Mesenchymal stem cell (in vitro differentiated cells and primary cell): ENCODE measurements at regions not wholly inside any gene's neighbourhood (a gene's known extent, or its start where the extent isn't known, plus 50 kb on each side); places are given as distances from the start of the nearest gene placed in this dataset.

Experiments
- DNase-seq: peaks from one replicate; pipeline ENCODE4 v3.0.0-alpha.2; 2013
- H2AFZ ChIP-seq: one replicate; pipeline ENCODE4 v1.6.1; 2013; ENCODE audit warnings: low read depth, mild to moderate bottlenecking, control low read depth, inconsistent platforms, low read length, moderate library complexity
- H2AK5ac ChIP-seq: 2 replicates; pipeline ENCODE4 v1.6.1; 2013; ENCODE audit warnings: low read length, moderate library complexity, mild to moderate bottlenecking, inconsistent platforms; ENCODE audit not compliant: severe bottlenecking
- H2BK120ac ChIP-seq: one replicate; pipeline ENCODE4 v1.6.1; 2013; ENCODE audit warnings: low read depth, mild to moderate bottlenecking, inconsistent platforms, low read length, moderate library complexity
- H2BK12ac ChIP-seq, 2 experiments: one replicate each; pipeline ENCODE4 v1.6.1; 2013; ENCODE audit warnings: inconsistent platforms in 2 of 2, low read length in 2 of 2, mild to moderate bottlenecking in 2 of 2, moderate library complexity in 2 of 2, control low read depth in 1 of 2
- H2BK15ac ChIP-seq: one replicate; pipeline ENCODE4 v1.6.1; 2013; ENCODE audit warnings: mild to moderate bottlenecking, low read depth, inconsistent platforms; ENCODE audit not compliant: poor library complexity, severe bottlenecking
- H2BK5ac ChIP-seq: 2 replicates; pipeline ENCODE4 v1.6.1; 2013; ENCODE audit warnings: low read depth, mild to moderate bottlenecking, low read length, control low read depth, inconsistent platforms; ENCODE audit not compliant: poor library complexity, severe bottlenecking
- H3K14ac ChIP-seq, 2 experiments: one replicate each; pipeline ENCODE4 v1.6.1; 2013; ENCODE audit warnings: inconsistent platforms in 2 of 2, low read length in 2 of 2, control low read depth in 1 of 2, mild to moderate bottlenecking in 1 of 2, moderate library complexity in 1 of 2
- H3K18ac ChIP-seq, 2 experiments: one replicate each; pipeline ENCODE4 v1.6.1; 2013; ENCODE audit warnings: inconsistent platforms in 2 of 2, low read length in 2 of 2, control low read depth in 1 of 2, low read depth in 1 of 2, mild to moderate bottlenecking in 1 of 2
- H3K23ac ChIP-seq, 2 experiments: one replicate each; pipeline ENCODE4 v1.6.1; 2013; ENCODE audit warnings: inconsistent platforms in 2 of 2, low read length in 2 of 2, mild to moderate bottlenecking in 2 of 2, moderate library complexity in 2 of 2, control low read depth in 1 of 2
- H3K27ac ChIP-seq: 2 replicates; pipeline ENCODE4 v1.5.1; 2013; ENCODE audit warnings: mild to moderate bottlenecking, moderate library complexity, low read length, control low read depth, inconsistent platforms; ENCODE audit not compliant: poor library complexity, severe bottlenecking
- H3K27me3 ChIP-seq, 2 experiments: 2 replicates each; pipeline versions ENCODE4 v1.6.1 to v1.7.0; 2013; ENCODE audit warnings: low read length in 2 of 2, mild to moderate bottlenecking in 2 of 2, moderate library complexity in 2 of 2, control low read depth in 1 of 2, inconsistent platforms in 1 of 2; ENCODE audit not compliant: control insufficient read depth in 1 of 2, insufficient read depth in 1 of 2
- H3K36me3 ChIP-seq, 2 experiments: 2 replicates each; pipeline versions ENCODE4 v1.6.1 to v1.7.0; 2013; ENCODE audit warnings: low read length in 2 of 2, control low read depth in 1 of 2, inconsistent platforms in 1 of 2, low read depth in 1 of 2, mild to moderate bottlenecking in 1 of 2; ENCODE audit not compliant: insufficient read depth in 2 of 2, control insufficient read depth in 1 of 2
- H3K4ac ChIP-seq, 2 experiments: one replicate each; pipeline ENCODE4 v1.6.1; 2013; ENCODE audit warnings: inconsistent platforms in 2 of 2, low read length in 2 of 2, mild to moderate bottlenecking in 2 of 2, moderate library complexity in 2 of 2, control low read depth in 1 of 2, low read depth in 1 of 2
- H3K4me1 ChIP-seq: 2 replicates; pipeline ENCODE4 v1.6.1; 2013; ENCODE audit warnings: low read depth, low read length, control low read depth; ENCODE audit not compliant: control insufficient read depth, insufficient read depth
- H3K4me2 ChIP-seq: 2 replicates; pipeline ENCODE4 v1.6.1; 2013; ENCODE audit warnings: low read length, mild to moderate bottlenecking, inconsistent platforms; ENCODE audit not compliant: poor library complexity, severe bottlenecking
- H3K4me3 ChIP-seq, 2 experiments: 2 replicates each; pipeline versions ENCODE4 v1.5.1 to v1.7.0; 2013; ENCODE audit warnings: low read length in 2 of 2, mild to moderate bottlenecking in 2 of 2, control low read depth in 1 of 2, low read depth in 1 of 2; ENCODE audit not compliant: insufficient read depth in 1 of 2
- H3K79me1 ChIP-seq: replicated peaks from 2 replicates; pipeline ENCODE4 v1.6.1; 2013; ENCODE audit warnings: mild to moderate bottlenecking, control low read depth, low read length, inconsistent platforms; ENCODE audit not compliant: poor library complexity, severe bottlenecking
- H3K9ac ChIP-seq: 2 replicates; pipeline ENCODE4 v1.7.0; 2013; ENCODE audit warnings: mild to moderate bottlenecking, low read length, moderate library complexity
- H3K9me3 ChIP-seq: 2 replicates; pipeline ENCODE4 v1.7.0; 2013; ENCODE audit warnings: mild to moderate bottlenecking, low read length; ENCODE audit not compliant: control insufficient read depth
- H4K8ac ChIP-seq: one replicate; pipeline ENCODE4 v1.6.1; 2013; ENCODE audit warnings: inconsistent platforms, mild to moderate bottlenecking, low read length, moderate library complexity
- H4K91ac ChIP-seq: one replicate; pipeline ENCODE4 v1.6.1; 2013; ENCODE audit warnings: mild to moderate bottlenecking, low read length, inconsistent platforms
- WGBS: methylation state at CpG from one replicate; pipeline ENCODE4 v1.1.7; 2013; ENCODE audit warnings: mixed read lengths; 5-methylcytosine and 5-hydroxymethylcytosine counted together

DNA sequence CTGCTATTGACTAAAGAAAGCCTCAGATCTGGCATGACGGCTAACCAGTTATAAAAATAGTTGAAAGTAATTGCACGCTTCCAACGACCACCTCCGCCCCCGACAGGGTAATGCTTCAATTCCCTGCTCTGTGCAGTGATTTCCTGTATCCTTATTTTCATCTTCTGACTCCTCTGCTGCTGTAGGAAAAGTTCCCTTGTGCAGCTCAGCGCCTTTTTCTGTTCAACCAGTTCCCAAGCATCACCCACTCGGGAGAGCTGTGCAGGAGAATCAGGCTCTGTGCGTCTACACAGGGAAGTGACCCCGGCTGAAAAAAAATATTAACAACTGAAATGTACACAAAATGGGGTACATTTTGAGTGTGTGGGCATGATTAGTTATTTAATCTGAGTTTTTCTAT is 91.3 kb upstream of the COPS8 start:
- Histone ChIP-seq H3K9ac (no peak overlapping the region), H2BK120ac (no peak overlapping the region), H3K4me3 (no peak overlapping the region), H4K8ac (no peak overlapping the region), H3K23ac (no peak overlapping the region), H4K91ac (no peak overlapping the region), H3K36me3 (no peaks in the 10 kb centered on the region), H2AFZ (no peak overlapping the region), H2BK5ac (no peak overlapping the region), H3K9me3 (no peaks in the 10 kb centered on the region), H3K4me1 (no peaks in the 10 kb centered on the region), H3K18ac (no peak overlapping the region), H2BK12ac (no peak overlapping the region), H3K14ac (no peak overlapping the region), H3K4me2 (no peak overlapping the region), H3K79me1 (no peaks in the 10 kb centered on the region), H3K4ac (no peak overlapping the region), H3K27me3 (peaks cover 0 to 17% of the 10 kb centered on the region in 2 experiments), H2AK5ac (no peak overlapping the region), H2BK15ac (no peak overlapping the region), H3K27ac (no peak overlapping the region)
- no peak for DNase-seq
- 77% methylated on average over 7 of the region's 9 CpGs for WGBS

DNA sequence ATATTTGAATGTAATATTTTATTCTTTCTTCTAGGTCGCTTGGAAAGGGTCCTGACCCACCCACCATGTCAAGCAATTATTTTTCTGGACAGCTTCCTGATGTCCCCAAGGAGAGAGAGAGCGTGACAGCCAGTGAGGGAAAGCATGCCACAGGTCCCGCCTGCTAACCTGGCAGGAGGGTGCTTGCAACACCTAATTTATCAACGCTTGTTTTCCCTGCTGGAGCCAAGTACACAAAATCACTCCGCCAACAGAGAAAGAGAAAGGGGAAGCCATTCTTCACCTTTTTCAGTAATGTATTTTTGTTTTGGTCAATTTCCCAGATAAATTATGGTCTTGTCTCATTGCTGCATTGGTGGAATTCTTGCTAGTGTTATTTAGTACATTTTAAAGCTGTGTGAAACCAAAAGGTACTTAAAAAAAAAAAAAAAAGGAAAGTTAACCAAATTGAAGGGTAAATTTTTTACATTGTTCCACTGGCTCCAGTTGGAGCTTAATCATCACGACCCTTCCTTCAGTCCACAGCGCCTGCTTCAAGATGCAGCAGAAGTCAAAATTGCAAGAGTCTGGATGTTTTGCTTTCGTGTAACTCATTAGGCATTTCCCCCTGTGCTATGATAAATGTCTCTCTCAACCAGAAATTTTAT is 88.5 kb upstream of the COPS8 start:
- Histone ChIP-seq H3K79me1 (no peaks in the 10 kb centered on the region), H4K91ac (no peak overlapping the region), H2BK5ac (no peak overlapping the region), H3K18ac (no peak overlapping the region), H3K4me1 (no peaks in the 10 kb centered on the region), H2BK12ac (no peak overlapping the region), H2AK5ac (no peak overlapping the region), H3K4ac (no peak overlapping the region), H3K27ac (no peak overlapping the region), H2AFZ (no peak overlapping the region), H2BK15ac (no peak overlapping the region), H3K4me3 (no peak overlapping the region), H3K36me3 (no peaks in the 10 kb centered on the region), H3K14ac (no peak overlapping the region), H3K9ac (no peak overlapping the region), H3K27me3 (peaks cover 0 to 14% of the 10 kb centered on the region in 2 experiments), H3K4me2 (no peak overlapping the region), H4K8ac (no peak overlapping the region), H2BK120ac (no peak overlapping the region), H3K23ac (no peak overlapping the region), H3K9me3 (no peaks in the 10 kb centered on the region)
- WGBS: 55% methylated on average over 7 of the region's 8 CpGs
- DNase-seq: no peak

DNA sequence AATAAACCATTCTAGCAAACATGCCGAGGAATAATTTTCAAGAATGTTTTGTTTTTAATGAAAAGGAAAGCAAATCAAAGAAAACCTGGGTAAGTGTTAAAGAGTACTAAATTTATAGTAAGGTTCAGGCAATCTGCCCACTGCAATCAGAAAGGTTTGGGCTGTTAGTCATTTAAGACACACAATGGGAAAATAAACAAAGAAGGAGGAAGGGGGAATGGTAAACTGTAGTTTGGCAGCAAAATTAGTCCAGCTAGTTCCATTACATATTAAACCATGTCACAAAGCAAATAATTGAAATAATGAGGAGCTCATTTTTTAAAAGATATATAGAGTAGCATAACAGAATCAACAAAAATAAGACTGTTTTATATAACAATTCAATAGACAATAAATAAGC is 87.5 kb upstream of the COPS8 start:
- no peak overlapping the region for H3K23ac ChIP-seq
- no peak overlapping the region for H2AFZ ChIP-seq
- no peaks in the 10 kb centered on the region for H3K9me3 ChIP-seq
- H3K79me1 ChIP-seq: no peaks in the 10 kb centered on the region
- no peak overlapping the region for H3K9ac ChIP-seq
- H2BK15ac ChIP-seq: no peak overlapping the region
- H4K8ac ChIP-seq: no peak overlapping the region
- no peak overlapping the region for H3K14ac ChIP-seq
- H2BK120ac ChIP-seq: no peak overlapping the region
- no peak overlapping the region for H2BK12ac ChIP-seq
- H3K4ac ChIP-seq: no peak overlapping the region
- H3K27ac ChIP-seq: no peak overlapping the region
- peak; percentile 13 for DNase-seq
- no peak overlapping the region for H2BK5ac ChIP-seq
- 79% methylated on average over 1 of the region's 1 CpG for WGBS
- no peak overlapping the region for H4K91ac ChIP-seq
- H3K4me2 ChIP-seq: no peak overlapping the region
- H3K36me3 ChIP-seq: no peaks in the 10 kb centered on the region
- peaks cover 0 to 14% of the 10 kb centered on the region in 2 experiments for H3K27me3 ChIP-seq
- no peaks in the 10 kb centered on the region for H3K4me1 ChIP-seq
- no peak overlapping the region for H3K4me3 ChIP-seq
- H2AK5ac ChIP-seq: no peak overlapping the region
- H3K18ac ChIP-seq: no peak overlapping the region

DNA sequence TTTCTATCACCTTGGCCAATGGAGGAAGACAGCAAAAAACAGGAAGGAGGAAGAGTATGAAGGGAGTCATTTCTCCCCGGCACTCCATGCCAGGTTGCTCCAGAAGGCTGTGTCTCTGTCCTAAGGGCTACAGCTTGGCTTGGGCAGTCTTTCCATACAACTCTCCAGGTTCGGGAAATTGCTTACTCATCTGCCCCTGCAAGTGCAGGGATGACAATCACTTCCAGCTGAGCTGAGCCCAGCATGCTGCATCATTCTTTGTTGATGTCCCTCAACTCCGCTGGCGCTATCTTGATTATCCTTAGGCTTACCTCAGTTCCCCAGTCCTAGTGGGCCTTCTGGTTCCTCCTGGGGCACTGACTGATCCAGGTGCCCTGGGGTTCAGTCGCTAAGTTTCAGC is 86.9 kb upstream of the COPS8 start:
- Histone ChIP-seq H3K9me3 (no peaks in the 10 kb centered on the region), H3K23ac (peak overlapping the region in 1 of 2 experiments; percentile 14), H3K4me3 (no peak overlapping the region), H3K27ac (no peak overlapping the region), H3K27me3 (peaks cover 0 to 14% of the 10 kb centered on the region in 2 experiments), H2BK5ac (no peak overlapping the region), H3K79me1 (no peaks in the 10 kb centered on the region), H3K4me1 (no peaks in the 10 kb centered on the region), H2AFZ (no peak overlapping the region), H3K4ac (no peak overlapping the region), H3K18ac (no peak overlapping the region), H4K91ac (no peak overlapping the region), H4K8ac (no peak overlapping the region), H3K9ac (no peak overlapping the region), H3K14ac (no peak overlapping the region), H3K36me3 (no peaks in the 10 kb centered on the region), H2BK120ac (no peak overlapping the region), H3K4me2 (no peak overlapping the region), H2AK5ac (no peak overlapping the region), H2BK15ac (no peak overlapping the region), H2BK12ac (no peak overlapping the region)
- DNase-seq: no peak
- WGBS: 81% methylated on average over 5 of the region's 5 CpGs
